ENCODE measurements at regions not wholly inside any gene's neighbourhood (a gene's known extent, or its start where the extent isn't known, plus 50 kb on each side); places are given as distances from the start of the nearest gene placed in this dataset.

DNA sequence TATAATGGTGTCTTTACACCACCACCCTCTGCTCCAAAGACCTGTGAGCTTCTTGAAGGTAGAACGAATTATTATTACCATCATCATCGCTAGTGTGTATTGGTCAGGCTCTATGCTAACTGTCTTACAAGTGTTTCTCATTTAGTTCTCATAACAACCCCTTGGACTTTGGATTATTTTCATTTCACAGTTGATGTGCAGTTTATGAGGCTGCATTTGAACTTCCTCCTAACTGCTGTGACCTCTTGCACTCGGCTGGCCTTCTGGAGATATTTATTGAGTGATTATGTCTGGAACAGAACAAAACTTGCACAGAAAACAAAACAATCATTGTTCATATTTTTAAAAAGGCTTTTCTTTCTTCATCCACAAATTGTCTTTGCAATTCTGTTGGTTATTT, 306.3 kb upstream of the SGCD start:
- H3K4me3 ChIP-seq (ENCODE audit: low read depth, low read length), result no peak overlapping the region
- in situ Hi-C loops (cut with HindIII; ENCODE audit: low sequenced_read_pairs), result no loop called here
- no peak for DNase-seq (ENCODE audit: low read depth, low spot score)
- TF ChIP-seq, protein P1, sequence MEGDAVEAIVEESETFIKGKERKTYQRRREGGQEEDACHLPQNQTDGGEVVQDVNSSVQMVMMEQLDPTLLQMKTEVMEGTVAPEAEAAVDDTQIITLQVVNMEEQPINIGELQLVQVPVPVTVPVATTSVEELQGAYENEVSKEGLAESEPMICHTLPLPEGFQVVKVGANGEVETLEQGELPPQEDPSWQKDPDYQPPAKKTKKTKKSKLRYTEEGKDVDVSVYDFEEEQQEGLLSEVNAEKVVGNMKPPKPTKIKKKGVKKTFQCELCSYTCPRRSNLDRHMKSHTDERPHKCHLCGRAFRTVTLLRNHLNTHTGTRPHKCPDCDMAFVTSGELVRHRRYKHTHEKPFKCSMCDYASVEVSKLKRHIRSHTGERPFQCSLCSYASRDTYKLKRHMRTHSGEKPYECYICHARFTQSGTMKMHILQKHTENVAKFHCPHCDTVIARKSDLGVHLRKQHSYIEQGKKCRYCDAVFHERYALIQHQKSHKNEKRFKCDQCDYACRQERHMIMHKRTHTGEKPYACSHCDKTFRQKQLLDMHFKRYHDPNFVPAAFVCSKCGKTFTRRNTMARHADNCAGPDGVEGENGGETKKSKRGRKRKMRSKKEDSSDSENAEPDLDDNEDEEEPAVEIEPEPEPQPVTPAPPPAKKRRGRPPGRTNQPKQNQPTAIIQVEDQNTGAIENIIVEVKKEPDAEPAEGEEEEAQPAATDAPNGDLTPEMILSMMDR (IDR thresholded peaks at IDR 0.05; ENCODE audit: low read depth, low read length), result no peak

DNA sequence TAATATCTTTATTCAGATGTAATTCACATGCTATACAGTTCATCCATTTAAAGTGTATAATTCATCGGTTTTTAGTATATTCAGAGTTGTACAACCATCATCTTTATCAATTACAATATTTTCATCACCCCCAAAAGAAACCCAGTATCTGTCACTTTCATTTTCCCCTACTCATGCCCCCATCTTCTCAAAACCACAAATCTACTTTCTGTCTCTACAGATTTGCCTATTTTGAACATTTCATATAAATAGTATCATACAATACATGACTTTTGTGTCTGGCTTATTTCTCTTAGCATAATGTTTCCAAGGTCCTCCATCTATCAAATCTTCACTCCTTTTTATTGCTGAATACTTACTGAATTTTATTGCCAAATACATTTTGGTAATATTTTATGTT, 305.1 kb upstream of the SGCD start:
- no peak for DNase-seq (ENCODE audit: low read depth, low spot score)
- no peak overlapping the region for H3K4me3 ChIP-seq (ENCODE audit: low read depth, low read length)
- in situ Hi-C loops (cut with HindIII; ENCODE audit: low sequenced_read_pairs), result no loop called here
- TF ChIP-seq, protein P1 (IDR thresholded peaks at IDR 0.05; ENCODE audit: low read depth, low read length), result no peak

DNA sequence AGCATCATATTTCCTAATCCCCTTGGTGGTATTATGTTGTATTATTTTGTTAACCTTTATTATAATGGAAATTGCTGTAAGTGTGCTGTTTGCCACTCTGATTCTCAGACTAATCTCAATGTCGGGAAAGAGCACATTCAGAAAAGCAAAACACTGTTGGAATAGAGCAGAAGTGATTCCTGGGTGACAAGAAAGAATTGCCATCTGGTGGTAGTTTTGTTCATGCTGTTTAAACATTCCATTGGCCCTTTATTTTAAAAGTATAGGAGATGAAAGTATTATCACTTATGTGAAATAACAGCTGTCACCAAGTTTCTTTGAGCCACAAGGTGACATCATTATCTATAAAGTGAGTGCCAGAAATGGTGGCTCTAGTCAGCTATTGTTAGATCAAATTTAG, 301.3 kb upstream of the SGCD start:
- H3K4me3 ChIP-seq (ENCODE audit: low read depth, low read length), result no peak overlapping the region
- DNase-seq (ENCODE audit: low read depth, low spot score), result no peak
- in situ Hi-C loops (cut with HindIII; ENCODE audit: low sequenced_read_pairs), result no loop called here
- TF ChIP-seq, protein P1 (IDR thresholded peaks at IDR 0.05; ENCODE audit: low read depth, low read length), result no peak

DNA sequence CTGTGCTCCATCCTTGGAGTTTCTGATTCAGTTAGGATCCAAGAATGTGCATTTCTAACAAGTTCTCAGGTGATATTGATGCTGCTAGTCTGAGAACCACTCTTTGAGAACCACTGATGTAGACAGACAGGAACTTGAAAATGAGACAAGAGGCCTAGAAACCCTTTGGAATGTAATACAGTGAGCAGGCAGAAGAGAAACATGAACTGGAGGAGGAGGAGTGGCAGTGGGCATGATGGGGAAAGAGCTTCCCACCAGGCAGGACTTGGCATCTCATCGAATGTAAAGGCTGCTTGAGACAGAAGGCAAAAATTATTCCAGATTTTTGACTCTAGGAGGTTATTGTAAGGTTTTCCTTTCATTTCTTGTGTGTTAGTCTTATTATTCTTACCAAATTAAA, 295.8 kb upstream of the SGCD start:
- TF ChIP-seq, protein P1 (IDR thresholded peaks at IDR 0.05; ENCODE audit: low read depth, low read length), result no peak
- in situ Hi-C loops (cut with HindIII; ENCODE audit: low sequenced_read_pairs), result no loop called here
- DNase-seq (ENCODE audit: low read depth, low spot score), result no peak
- H3K4me3 ChIP-seq (ENCODE audit: low read depth, low read length), result no peak overlapping the region

DNA sequence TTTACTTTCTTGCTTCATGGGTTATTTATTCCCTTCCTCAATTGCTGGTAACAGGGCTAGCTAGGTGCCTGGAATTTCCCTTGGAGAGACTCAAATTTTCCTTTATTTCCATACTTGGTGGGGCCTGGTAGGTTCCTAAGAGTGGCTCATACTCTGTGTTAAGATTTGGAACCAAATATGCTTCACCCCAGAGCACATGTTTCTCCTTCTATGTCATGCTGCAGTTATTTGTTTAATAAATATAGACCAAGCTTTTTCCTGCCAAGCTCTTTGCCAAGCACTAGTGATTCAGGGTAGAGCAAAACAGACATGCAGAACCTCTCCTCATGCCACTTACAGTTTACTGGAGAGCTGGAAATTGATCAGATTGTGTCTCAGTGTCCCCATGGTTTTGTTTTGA, 290.3 kb upstream of the SGCD start:
- TF ChIP-seq, protein P1 (IDR thresholded peaks at IDR 0.05; ENCODE audit: low read depth, low read length), result no peak
- no peak for DNase-seq (ENCODE audit: low read depth, low spot score)
- no peak overlapping the region for H3K4me3 ChIP-seq (ENCODE audit: low read depth, low read length)
- in situ Hi-C loops (cut with HindIII; ENCODE audit: low sequenced_read_pairs), result no loop called here

DNA sequence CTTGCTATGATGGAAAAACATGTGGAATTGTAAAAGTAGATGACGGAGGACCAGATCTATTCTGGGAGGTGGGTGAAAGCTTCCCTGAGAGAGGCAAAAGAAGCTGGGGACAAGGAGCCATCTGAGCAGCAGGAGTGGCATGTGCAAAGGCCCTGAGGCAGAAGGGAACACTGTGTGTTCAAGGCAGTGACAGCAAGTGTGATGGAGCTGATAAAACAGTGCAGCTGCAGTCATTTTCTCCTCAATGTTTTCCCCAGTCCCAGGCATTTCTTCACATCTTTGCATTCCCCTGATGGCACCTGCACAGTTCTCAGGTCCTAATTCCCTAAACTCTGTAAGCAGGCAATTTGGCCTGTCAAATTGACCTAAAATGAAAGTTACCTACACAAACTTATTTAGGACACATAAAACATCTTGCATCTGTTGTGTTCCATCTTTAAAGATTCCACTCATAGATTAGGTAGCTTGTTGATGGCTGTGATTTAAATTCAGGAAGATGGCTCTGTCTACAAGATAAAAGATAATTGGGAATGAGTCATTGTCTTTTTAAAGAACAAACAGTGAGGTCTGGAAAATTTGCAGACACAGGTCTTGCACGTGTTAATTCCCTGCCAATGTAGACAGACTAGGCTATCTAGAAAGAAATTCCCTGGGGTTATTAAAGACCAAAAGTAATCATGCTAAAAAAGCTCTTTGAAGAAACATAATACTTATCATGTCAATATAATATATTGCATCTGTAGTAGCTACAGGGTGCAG, 289.6 kb upstream of the SGCD start:
- no peak overlapping the region for H3K4me3 ChIP-seq (ENCODE audit: low read depth, low read length)
- in situ Hi-C loops (cut with HindIII; ENCODE audit: low sequenced_read_pairs), result no loop called here
- TF ChIP-seq, protein P1 (IDR thresholded peaks at IDR 0.05; ENCODE audit: low read depth, low read length), result no peak
- DNase-seq (ENCODE audit: low read depth, low spot score), result no peak
